HG03457 (cell line): ENCODE measurements at regions not wholly inside any gene's neighbourhood (a gene's known extent, or its start where the extent isn't known, plus 50 kb on each side); places are given as distances from the start of the nearest gene placed in this dataset.

ENCODE experiments used
- ATAC-seq: cut with Tn5 transposase; IDR thresholded peaks from one replicate; pipeline ENCODE4 v1.9.1; 2021; ENCODE audit warnings: moderate number of reproducible peaks; ENCODE audit not compliant: unreplicated experiment

- ATAC-seq: no peak
Measured at GRCh38 chr11:28703371-28703770, 595.2 kb downstream of the METTL15 start.

GRCh38 chr11:28702871-28703270 is 594.7 kb downstream of the METTL15 start:
- no peak for ATAC-seq

- ATAC-seq: no peak
Measured at GRCh38 chr11:28702450-28702790, 594.2 kb downstream of the METTL15 start.

- no peak for ATAC-seq
Measured at GRCh38 chr11:28701760-28702449, 593.7 kb downstream of the METTL15 start.

GRCh38 chr11:28699701-28700100 is 591.5 kb downstream of the METTL15 start:
- no peak for ATAC-seq

GRCh38 chr11:28697920-28698827 is 590.0 kb downstream of the METTL15 start:
- ATAC-seq: no peak

- no peak for ATAC-seq
Measured at GRCh38 chr11:28696591-28696990, 588.4 kb downstream of the METTL15 start.

GRCh38 chr11:28690746-28691145 is 582.6 kb downstream of the METTL15 start:
- no peak for ATAC-seq

GRCh38 chr11:28684011-28684586 is 575.9 kb downstream of the METTL15 start:
- no peak for ATAC-seq

- no peak for ATAC-seq
Measured at GRCh38 chr11:28679795-28680468, 571.7 kb downstream of the METTL15 start.

- ATAC-seq: no peak
Measured at GRCh38 chr11:28677721-28678120, 569.5 kb downstream of the METTL15 start.

GRCh38 chr11:28675183-28675582 is 567.0 kb downstream of the METTL15 start:
- no peak for ATAC-seq

GRCh38 chr11:28674433-28675103 is 566.4 kb downstream of the METTL15 start:
- no peak for ATAC-seq

GRCh38 chr11:28673691-28674432 is 565.7 kb downstream of the METTL15 start:
- ATAC-seq: no peak

- no peak for ATAC-seq
Measured at GRCh38 chr11:28671274-28671673, 563.1 kb downstream of the METTL15 start.

- ATAC-seq: no peak
Measured at GRCh38 chr11:28666632-28667031, 558.4 kb downstream of the METTL15 start.

- ATAC-seq: no peak
Measured at GRCh38 chr11:28659716-28660348, 551.6 kb downstream of the METTL15 start.

GRCh38 chr11:28657378-28658030 is 549.3 kb downstream of the METTL15 start:
- no peak for ATAC-seq

- ATAC-seq: no peak
Measured at GRCh38 chr11:28654191-28654590, 546.0 kb downstream of the METTL15 start.
